Stimulated activated CD4-positive, alpha-beta T cell treated with anti-CD3 and anti-CD28 coated beads, Interleukin-15, amount 100 ng/mL, for 1 hour (primary cell): ENCODE measurements at regions not wholly inside any gene's neighbourhood (a gene's known extent, or its start where the extent isn't known, plus 50 kb on each side); places are given as distances from the start of the nearest gene placed in this dataset.

Experiments used
- DNase-seq, 2 donors: peaks; one replicate each; pipeline ENCODE4 v3.0.0-alpha.2; 2020; ENCODE audit warnings: low read depth in 1 of 2, low spot score in 1 of 2

- no peak for DNase-seq
These were observed 293.5 kb downstream of the SMOC2 start for GRCh38 chr6:168734523-168734922.

GRCh38 chr6:168732676-168733075, 291.7 kb downstream of the SMOC2 start:
- DNase-seq = no peak

GRCh38 chr6:168730931-168731716, 290.1 kb downstream of the SMOC2 start:
- no peak for DNase-seq

GRCh38 chr6:168728056-168728455, 287.1 kb downstream of the SMOC2 start:
- DNase-seq = no peak

GRCh38 chr6:168726312-168726856, 285.4 kb downstream of the SMOC2 start:
- no peak for DNase-seq

- DNase-seq = no peak
These were observed 284.8 kb downstream of the SMOC2 start for GRCh38 chr6:168725802-168726201.

- DNase-seq = no peak
These were observed 283.9 kb downstream of the SMOC2 start for GRCh38 chr6:168724669-168725570.

GRCh38 chr6:168724033-168724432, 283.0 kb downstream of the SMOC2 start:
- no peak for DNase-seq

- no peak for DNase-seq
These were observed 281.4 kb downstream of the SMOC2 start for GRCh38 chr6:168722397-168722796.

- DNase-seq = no peak
These were observed 280.6 kb downstream of the SMOC2 start for GRCh38 chr6:168721571-168721970.

GRCh38 chr6:168719901-168720300, 278.9 kb downstream of the SMOC2 start:
- no peak for DNase-seq

GRCh38 chr6:168718821-168719475, 278.0 kb downstream of the SMOC2 start:
- DNase-seq = no peak
